IMR-90 (cell line): ENCODE measurements at regions not wholly inside any gene's neighbourhood (a gene's known extent, or its start where the extent isn't known, plus 50 kb on each side); places are given as distances from the start of the nearest gene placed in this dataset.

Experiments used
- ATAC-seq: fragments of 200-7000 bp; cut with Tn5 transposase; 2 replicates; pipeline ENCODE4 v1.9.1; 2020; ENCODE audit warnings: low read depth, mild to moderate bottlenecking, moderate library complexity
- BruUV-seq: library from RNA; stranded (reverse); fragments of 400-500 nt; replicated peaks from 2 replicates; lab custom pipeline; 2021; lab: Mats Ljungman, UMichigan
- CTCF ChIA-PET: fragments of 300-600 bp; formaldehyde crosslinking; extraction: SDS; loops from one replicate; lab custom pipeline; 2021; ENCODE audit warnings: antibody characterized with exemption; lab: Yijun Ruan, JAX
- POLR2A ChIA-PET: fragments of 300-600 bp; sonication (Branson Sonifier 250); formaldehyde crosslinking; loops from one replicate; lab custom pipeline; 2022; ENCODE audit warnings: antibody characterized with exemption; ENCODE audit not compliant: unreplicated experiment; lab: Charles Lee
- DNase-seq: peaks from one replicate; pipeline ENCODE4 v3.0.0; 2013
- H2AFZ ChIP-seq: replicated peaks from 2 replicates; pipeline ENCODE3; 2013; ENCODE audit warnings: low read length, mild to moderate bottlenecking; ENCODE audit not compliant: poor library complexity
- H2AK5ac ChIP-seq: 2 replicates; pipeline ENCODE4 v1.6.1; 2013; ENCODE audit warnings: low read depth, low read length, inconsistent platforms
- H2AK9ac ChIP-seq: replicated peaks from 2 replicates; pipeline ENCODE3; 2013; ENCODE audit warnings: mild to moderate bottlenecking, low read depth, low read length, moderate library complexity; ENCODE audit not compliant: poor library complexity
- H2BK120ac ChIP-seq: 2 replicates; pipeline ENCODE4 v1.6.1; 2013; ENCODE audit warnings: low read depth, low read length, inconsistent platforms
- H2BK15ac ChIP-seq: 3 replicates; pipeline ENCODE4 v1.6.1; 2013; ENCODE audit warnings: low read depth, low read length, inconsistent platforms
- H2BK20ac ChIP-seq: 2 replicates; pipeline ENCODE4 v1.6.1; 2013; ENCODE audit warnings: low read depth, mild to moderate bottlenecking, inconsistent platforms, low read length, moderate library complexity
- H2BK5ac ChIP-seq: 2 replicates; pipeline ENCODE4 v1.6.1; 2013; ENCODE audit warnings: mild to moderate bottlenecking, low read depth, low read length, inconsistent platforms; ENCODE audit not compliant: poor library complexity, severe bottlenecking
- H3K14ac ChIP-seq: replicated peaks from 2 replicates; pipeline ENCODE4 v1.6.1; 2013; ENCODE audit warnings: low read depth, low read length, inconsistent platforms
- H3K18ac ChIP-seq: 2 replicates; pipeline ENCODE4 v1.6.1; 2013; ENCODE audit warnings: low read depth, low read length, control low read depth
- H3K23ac ChIP-seq: 2 replicates; pipeline ENCODE4 v1.6.1; 2013; ENCODE audit warnings: low read depth, low read length, inconsistent platforms
- H3K27ac ChIP-seq: 2 replicates; pipeline ENCODE4 v1.5.1; 2013; ENCODE audit warnings: mild to moderate bottlenecking, control low read depth, low read length; ENCODE audit not compliant: insufficient read depth
- H3K27me3 ChIP-seq: 2 replicates; pipeline ENCODE4 v1.6.1; 2013; ENCODE audit warnings: low read length; ENCODE audit not compliant: control insufficient read depth, insufficient read depth
- H3K36me3 ChIP-seq: 2 replicates; pipeline ENCODE4 v1.6.1; 2013; ENCODE audit warnings: low read length, mixed read lengths; ENCODE audit not compliant: control insufficient read depth, insufficient read depth
- H3K4ac ChIP-seq: 2 replicates; pipeline ENCODE4 v1.6.1; 2013; ENCODE audit warnings: low read depth, low read length, inconsistent platforms
- H3K4me1 ChIP-seq: 2 replicates; pipeline ENCODE4 v1.6.1; 2013; ENCODE audit warnings: low read length, mixed read lengths; ENCODE audit not compliant: control insufficient read depth, insufficient read depth
- H3K4me2 ChIP-seq: 2 replicates; pipeline ENCODE4 v1.6.1; 2013; ENCODE audit warnings: low read depth, mild to moderate bottlenecking, control low read depth, low read length, moderate library complexity
- H3K4me3 ChIP-seq: 2 replicates; pipeline ENCODE4 v1.5.1; 2013; ENCODE audit warnings: low read depth, mild to moderate bottlenecking, control low read depth, low read length, moderate library complexity; ENCODE audit not compliant: insufficient read depth
- H3K56ac ChIP-seq: 2 replicates; pipeline ENCODE4 v1.6.1; 2013; ENCODE audit warnings: low read length, inconsistent platforms; ENCODE audit not compliant: insufficient read depth; ENCODE audit errors: extremely low read depth
- H3K79me1 ChIP-seq, 2 experiments: 2 replicates each; pipeline ENCODE4 v1.6.1; 2013; ENCODE audit warnings: low read length in 2 of 2, inconsistent platforms in 1 of 2, low read depth in 1 of 2
- H3K9ac ChIP-seq: 2 replicates; pipeline ENCODE4 v1.6.1; 2013; ENCODE audit warnings: low read depth, low read length, control low read depth
- H3K9me1 ChIP-seq: 2 replicates; pipeline ENCODE4 v1.6.1; 2013; ENCODE audit warnings: low read length, inconsistent platforms; ENCODE audit not compliant: insufficient read depth
- H3K9me3 ChIP-seq: 2 replicates; pipeline ENCODE4 v1.6.1; 2013; ENCODE audit warnings: low read length; ENCODE audit not compliant: control insufficient read depth, insufficient read depth
- H4K20me1 ChIP-seq: 2 replicates; pipeline ENCODE4 v1.6.1; 2013; ENCODE audit warnings: low read length, inconsistent platforms; ENCODE audit not compliant: insufficient read depth
- H4K5ac ChIP-seq: 2 replicates; pipeline ENCODE4 v1.6.1; 2013; ENCODE audit warnings: mild to moderate bottlenecking, low read depth, low read length, control low read depth
- H4K8ac ChIP-seq, 2 experiments: 2 replicates each; pipeline ENCODE4 v1.6.1; 2013; ENCODE audit warnings: low read depth in 2 of 2, low read length in 2 of 2, control low read depth in 1 of 2, inconsistent platforms in 1 of 2
- H4K91ac ChIP-seq: 2 replicates; pipeline ENCODE4 v1.6.1; 2013; ENCODE audit warnings: low read depth, low read length, inconsistent platforms; ENCODE audit not compliant: insufficient read depth
- BHLHE40 ChIP-seq: fragments of 150-350 bp; IDR thresholded peaks from 2 replicates; pipeline ENCODE4 v1.6.1; 2016; ENCODE audit warnings: mild to moderate bottlenecking, low read depth, low read length
- CEBPB ChIP-seq: IDR thresholded peaks from 2 replicates; pipeline ENCODE4 v1.6.1; 2012; ENCODE audit warnings: low read depth, low read length, improper control_type of control experiment
- CHD1 ChIP-seq: IDR thresholded peaks from 2 replicates; pipeline ENCODE4 v1.6.1; 2012; ENCODE audit warnings: low read depth, low read length, improper control_type of control experiment
- CTCF ChIP-seq: conservative IDR thresholded peaks from 2 replicates; pipeline ENCODE4 v1.5.1; 2012; ENCODE audit warnings: mild to moderate bottlenecking, low read depth, low read length, improper control_type of control experiment
- FOS ChIP-seq: fragments of 150-350 bp; IDR thresholded peaks from 2 replicates; pipeline ENCODE4 v1.6.1; 2016; ENCODE audit warnings: low read depth, low read length
- MAFK ChIP-seq: IDR thresholded peaks from 2 replicates; pipeline ENCODE4 v1.6.1; 2012; ENCODE audit warnings: low read depth, low read length, improper control_type of control experiment
- MAZ ChIP-seq: IDR thresholded peaks from 2 replicates; pipeline ENCODE4 v1.6.1; 2012; ENCODE audit warnings: low read depth, mild to moderate bottlenecking, low read length, improper control_type of control experiment, moderate library complexity, borderline replicate concordance
- MXI1 ChIP-seq: IDR thresholded peaks from 2 replicates; pipeline ENCODE4 v1.6.1; 2012; ENCODE audit warnings: low read depth, mild to moderate bottlenecking, low read length, moderate library complexity, borderline replicate concordance
- NFE2L2 ChIP-seq: fragments of 150-350 bp; IDR thresholded peaks from 2 replicates; pipeline ENCODE4 v1.6.1; 2016; ENCODE audit warnings: low read depth, mild to moderate bottlenecking, low read length
- POLR2A ChIP-seq: IDR thresholded peaks from 2 replicates; pipeline ENCODE4 v1.6.1; 2012; ENCODE audit warnings: mild to moderate bottlenecking, low read depth, low read length
- RAD21 ChIP-seq: IDR thresholded peaks from 2 replicates; pipeline ENCODE4 v1.6.1; 2012; ENCODE audit warnings: low read length, improper control_type of control experiment
- RCOR1 ChIP-seq: IDR thresholded peaks from 2 replicates; pipeline ENCODE4 v1.6.1; 2012; ENCODE audit warnings: mild to moderate bottlenecking, low read length, improper control_type of control experiment; ENCODE audit not compliant: insufficient replicate concordance
- RFX5 ChIP-seq: IDR thresholded peaks from 2 replicates; pipeline ENCODE4 v1.8.0; 2012; ENCODE audit warnings: low read depth, mild to moderate bottlenecking, low read length, moderate library complexity
- SMC3 ChIP-seq: fragments of 150-350 bp; IDR thresholded peaks from 2 replicates; pipeline ENCODE4 v1.6.1; 2016; ENCODE audit warnings: low read depth, mild to moderate bottlenecking, antibody characterized with exemption, low read length, moderate library complexity
- WGBS, 2 experiments: methylation state at CpG; one replicate each; pipeline versions ENCODE4 v1.1.5 to v1.1.7; 2013; ENCODE audit warnings: missing lambda C conversion rate in 2 of 2; ENCODE audit not compliant: insufficient read length in 1 of 2; ENCODE audit errors: extremely low coverage in 2 of 2; 5-methylcytosine and 5-hydroxymethylcytosine counted together
- dilution Hi-C: fragments of 300-500 bp; cut with HindIII; formaldehyde crosslinking; loops from one replicate; pipeline ENCODE4 v1.14.3; 2018; ENCODE audit warnings: low sequenced_read_pairs; ENCODE audit not compliant: unreplicated experiment
- in situ Hi-C: fragments of 300-500 bp; cut with MboI; formaldehyde crosslinking; loops from 3 replicates; pipeline ENCODE4 v1.14.3; 2019; ENCODE audit warnings: low sequenced_read_pairs, inconsistent platforms, mixed read lengths
- intact Hi-C: fragments of 100-400 bp; cut with micrococcal nuclease; formaldehyde crosslinking; loops from 2 replicates; pipeline ENCODE4 v1.10.0; 2022
- TF ChIP-seq, protein P1 (sequence below): fragments of 150-350 bp; IDR thresholded peaks from 2 replicates; pipeline ENCODE4 v1.6.1; 2017; ENCODE audit warnings: mild to moderate bottlenecking, antibody characterized with exemption, low read length, low read depth
- TF ChIP-seq, protein P2 (sequence below): fragments of 150-350 bp; IDR thresholded peaks from 2 replicates; pipeline ENCODE4 v1.6.1; 2016; ENCODE audit warnings: low read depth, mild to moderate bottlenecking, low read length, moderate library complexity, borderline replicate concordance

- in situ Hi-C loops (no loop called here), intact Hi-C loops (no loop called here), dilution Hi-C loops (no loop called here)
- DNase-seq (no peak), ATAC-seq (no peak)
- no peak overlapping the region for H2AFZ ChIP-seq
- H3K9me3 ChIP-seq, result no peaks in the 10 kb centered on the region
- TF ChIP-seq, protein P1, sequence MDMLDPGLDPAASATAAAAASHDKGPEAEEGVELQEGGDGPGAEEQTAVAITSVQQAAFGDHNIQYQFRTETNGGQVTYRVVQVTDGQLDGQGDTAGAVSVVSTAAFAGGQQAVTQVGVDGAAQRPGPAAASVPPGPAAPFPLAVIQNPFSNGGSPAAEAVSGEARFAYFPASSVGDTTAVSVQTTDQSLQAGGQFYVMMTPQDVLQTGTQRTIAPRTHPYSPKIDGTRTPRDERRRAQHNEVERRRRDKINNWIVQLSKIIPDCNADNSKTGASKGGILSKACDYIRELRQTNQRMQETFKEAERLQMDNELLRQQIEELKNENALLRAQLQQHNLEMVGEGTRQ, result no peak
- TF ChIP-seq MAZ, result no peak
- TF ChIP-seq CTCF, result no peak
- TF ChIP-seq BHLHE40, result no peak
- TF ChIP-seq MAFK, result no peak
- TF ChIP-seq FOS, result no peak
- TF ChIP-seq, protein P2, sequence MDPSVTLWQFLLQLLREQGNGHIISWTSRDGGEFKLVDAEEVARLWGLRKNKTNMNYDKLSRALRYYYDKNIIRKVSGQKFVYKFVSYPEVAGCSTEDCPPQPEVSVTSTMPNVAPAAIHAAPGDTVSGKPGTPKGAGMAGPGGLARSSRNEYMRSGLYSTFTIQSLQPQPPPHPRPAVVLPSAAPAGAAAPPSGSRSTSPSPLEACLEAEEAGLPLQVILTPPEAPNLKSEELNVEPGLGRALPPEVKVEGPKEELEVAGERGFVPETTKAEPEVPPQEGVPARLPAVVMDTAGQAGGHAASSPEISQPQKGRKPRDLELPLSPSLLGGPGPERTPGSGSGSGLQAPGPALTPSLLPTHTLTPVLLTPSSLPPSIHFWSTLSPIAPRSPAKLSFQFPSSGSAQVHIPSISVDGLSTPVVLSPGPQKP, result no peak
- TF ChIP-seq CHD1, result no peak
- TF ChIP-seq CEBPB, result no peak
- no peak for TF ChIP-seq SMC3
- TF ChIP-seq RAD21, result no peak
- TF ChIP-seq NFE2L2, result no peak
- no peak for TF ChIP-seq POLR2A
- TF ChIP-seq RCOR1, result no peak
- no peak for TF ChIP-seq MXI1
- no peak for TF ChIP-seq RFX5
- H2BK120ac ChIP-seq, result no peak overlapping the region
- no peak overlapping the region for H2BK20ac ChIP-seq
- no peak overlapping the region for H3K56ac ChIP-seq
- no peaks in the 10 kb centered on the region for H4K20me1 ChIP-seq
- no peak overlapping the region for H3K4ac ChIP-seq
- H3K14ac ChIP-seq, result no peak overlapping the region
- H3K4me3 ChIP-seq, result no peak overlapping the region
- no peaks in the 10 kb centered on the region for H3K27me3 ChIP-seq
- H3K79me1 ChIP-seq, result no peaks in the 10 kb centered on the region
- BruUV-seq, result no TSS peak
- no peak overlapping the region for H2BK5ac ChIP-seq
- H3K27ac ChIP-seq, result no peak overlapping the region
- CTCF ChIA-PET, result no interaction called here
- no peak overlapping the region for H3K23ac ChIP-seq
- no peak overlapping the region for H3K18ac ChIP-seq
- no peaks in the 10 kb centered on the region for H3K4me1 ChIP-seq
- H3K9ac ChIP-seq, result no peak overlapping the region
- H3K9me1 ChIP-seq, result no peaks in the 10 kb centered on the region
- no peak overlapping the region for H4K91ac ChIP-seq
- no peak overlapping the region for H2AK9ac ChIP-seq
- no peak overlapping the region for H3K4me2 ChIP-seq
- H3K36me3 ChIP-seq, result no peaks in the 10 kb centered on the region
- H2BK15ac ChIP-seq, result no peak overlapping the region
- POLR2A ChIA-PET, result no interaction called here
- WGBS, 2 experiments, result no CpG with 5 or more reads among the region's 3 CpGs
- H2AK5ac ChIP-seq, result no peak overlapping the region
- no peak overlapping the region for H4K8ac ChIP-seq
- H4K5ac ChIP-seq, result no peak overlapping the region
These were observed 158.1 kb upstream of the POU3F1 start for GRCh38 chr1:38204698-38205097.
